H1 (cell line): ENCODE measurements at regions not wholly inside any gene's neighbourhood (a gene's known extent, or its start where the extent isn't known, plus 50 kb on each side); places are given as distances from the start of the nearest gene placed in this dataset.

Experiments
- BRCA1 ChIP-seq: IDR thresholded peaks from 2 replicates; pipeline ENCODE4 v1.6.1; 2012; ENCODE audit warnings: low read depth, low read length, improper control_type of control experiment
- CHD2 ChIP-seq: IDR thresholded peaks from 2 replicates; pipeline ENCODE4 v1.6.1; 2012; ENCODE audit warnings: low read length, improper control_type of control experiment
- CREB1 ChIP-seq: IDR thresholded peaks from 2 replicates; pipeline ENCODE4 v1.6.1; 2012; ENCODE audit warnings: inconsistent platforms
- CTBP2 ChIP-seq: IDR thresholded peaks from 2 replicates; pipeline ENCODE4 v1.7.0; 2011; ENCODE audit warnings: borderline replicate concordance, mild to moderate bottlenecking, moderate library complexity, mixed read lengths, low read length; ENCODE audit not compliant: insufficient read depth, insufficient read length
- CTCF ChIP-seq, 3 experiments: IDR thresholded peaks; 1 replicate in 2 of 3; 2 replicates in 1 of 3; pipeline versions ENCODE4 v1.5.1 to v1.6.1; 2011; ENCODE audit warnings: low read length in 3 of 3, mild to moderate bottlenecking in 3 of 3, inconsistent platforms in 2 of 3, low read depth in 1 of 3, moderate library complexity in 1 of 3; ENCODE audit not compliant: insufficient read depth in 1 of 3; ENCODE audit errors: control extremely low read depth in 1 of 3
- EP300 ChIP-seq, 2 experiments: IDR thresholded peaks; 1 replicate in 1 of 2; 2 replicates in 1 of 2; pipeline ENCODE4 v1.6.1; 2011 to 2012; ENCODE audit warnings: low read depth in 2 of 2, low read length in 2 of 2, mild to moderate bottlenecking in 2 of 2, borderline replicate concordance in 1 of 2, inconsistent platforms in 1 of 2, moderate library complexity in 1 of 2
- EZH2 ChIP-seq: fragments of 200-600 bp; sonication (generic); IDR thresholded peaks from 2 replicates; pipeline ENCODE4 v1.7.1; 2012; ENCODE audit warnings: low read depth, mild to moderate bottlenecking, moderate library complexity, low read length, inconsistent platforms; ENCODE audit not compliant: severe bottlenecking
- HDAC6 ChIP-seq: IDR thresholded peaks from one replicate; pipeline ENCODE4 v1.7.1; 2012; ENCODE audit warnings: low read depth, mild to moderate bottlenecking, inconsistent platforms, low read length, moderate library complexity
- JUND ChIP-seq: IDR thresholded peaks from 2 replicates; pipeline ENCODE4 v1.6.1; 2011; ENCODE audit warnings: mild to moderate bottlenecking, improper control_type of control experiment, low read length
- MAFK ChIP-seq: IDR thresholded peaks from 2 replicates; pipeline ENCODE4 v1.6.1; 2012; ENCODE audit warnings: low read depth, mild to moderate bottlenecking, improper control_type of control experiment, low read length
- POLR2A ChIP-seq, 2 experiments: IDR thresholded peaks; 1 replicate in 1 of 2; 2 replicates in 1 of 2; pipeline ENCODE4 v1.6.1; 2011; ENCODE audit warnings: low read depth in 2 of 2, low read length in 2 of 2, mild to moderate bottlenecking in 2 of 2; ENCODE audit errors: control extremely low read depth in 1 of 2
- POLR2AphosphoS5 ChIP-seq: IDR thresholded peaks from 2 replicates; pipeline ENCODE4 v1.6.1; 2011; ENCODE audit warnings: low read depth, low read length
- TBP ChIP-seq: IDR thresholded peaks from 2 replicates; pipeline ENCODE4 v1.6.1; 2011; ENCODE audit warnings: low read depth, low read length, improper control_type of control experiment
- USF2 ChIP-seq: IDR thresholded peaks from 2 replicates; pipeline ENCODE4 v1.6.1; 2011; ENCODE audit warnings: low read length, improper control_type of control experiment

GRCh38 chr5:176724472-176724871 is 77.2 kb downstream of the TSPAN17 start:
- no peak for TF ChIP-seq CTCF (IDR thresholded peaks at IDR 0.05; ENCODE audit: control extremely low read depth in 1 of 3, insufficient read depth in 1 of 3, low read depth in 1 of 3, low read length in 3 of 3)
- TF ChIP-seq POLR2A (IDR thresholded peaks at IDR 0.05; ENCODE audit: control extremely low read depth in 1 of 2, low read depth in 2 of 2, low read length in 2 of 2), result no peak
- no peak for TF ChIP-seq USF2
- TF ChIP-seq BRCA1, result no peak
- no peak for TF ChIP-seq TBP
- no peak for TF ChIP-seq CHD2
- no peak for TF ChIP-seq CREB1
- no peak for TF ChIP-seq POLR2AphosphoS5
- no peak for TF ChIP-seq CTBP2
- TF ChIP-seq EZH2, result no peak
- TF ChIP-seq HDAC6, result no peak
- TF ChIP-seq MAFK, result no peak
- TF ChIP-seq EP300 (IDR thresholded peaks at IDR 0.05; ENCODE audit: borderline replicate concordance in 1 of 2, low read depth in 2 of 2, low read length in 2 of 2), result no peak
- no peak for TF ChIP-seq JUND
